ENCODE measurements at regions not wholly inside any gene's neighbourhood (a gene's known extent, or its start where the extent isn't known, plus 50 kb on each side); places are given as distances from the start of the nearest gene placed in this dataset.

- TF ChIP-seq VEZF1 (CRISPR knock-in tag; IDR thresholded peaks at IDR 0.05) (peak; percentile 93), RCOR1 (IDR thresholded peaks at IDR 0.05; ENCODE audit: borderline replicate concordance in 1 of 2, low read depth in 2 of 2, low read length in 2 of 2) (peak in 1 of 2 experiments; percentile 68; a peak in 2 of 4 replicates), ZNF57 (CRISPR knock-in tag; IDR thresholded peaks at IDR 0.05) (no peak), CCNT2 (IDR thresholded peaks at IDR 0.05; ENCODE audit: borderline replicate concordance, extremely low read depth, insufficient read length, low read depth, low read length) (peak; percentile 44), KHSRP (IDR thresholded peaks at IDR 0.05) (no peak), MTF1 (CRISPR knock-in tag; IDR thresholded peaks at IDR 0.05; ENCODE audit: borderline replicate concordance) (no peak), ZNF146 (CRISPR knock-in tag; IDR thresholded peaks at IDR 0.05; ENCODE audit: unreplicated experiment) (no peak), ZNF318 (IDR thresholded peaks at IDR 0.05; ENCODE audit: borderline replicate concordance in 1 of 2, low read depth in 1 of 2) (no peak), ZBTB26 (CRISPR knock-in tag; IDR thresholded peaks at IDR 0.05) (no peak), GTF3C2 (IDR thresholded peaks at IDR 0.05; ENCODE audit: borderline replicate concordance, extremely low read depth, insufficient read length) (no peak), EGR1 (conservative IDR thresholded peaks at IDR 0.05) (0 out of 2 replicates have a peak, but pooled peaks have one; percentile 34), KDM2B (CRISPR knock-in tag; IDR thresholded peaks at IDR 0.05) (0 out of 2 replicates have a peak, but pooled peaks have one; percentile 34), FOXP1 (CRISPR knock-in tag; IDR thresholded peaks at IDR 0.05) (no peak)
Observed at GRCh38 chr1:38569932-38570656, 289.5 kb downstream of the RRAGC start (continued).

Data from K562 (cell line).